Activated effector memory CD4-positive, alpha-beta T cell treated with anti-CD3 and anti-CD28 coated beads, Interleukin-2, amount 50 U/mL, for 16 hours (primary cell): ENCODE measurements at regions not wholly inside any gene's neighbourhood (a gene's known extent, or its start where the extent isn't known, plus 50 kb on each side); places are given as distances from the start of the nearest gene placed in this dataset.

Experiments
- DNase-seq: peaks from one replicate; pipeline ENCODE4 v3.0.0-alpha.2; 2020

DNA sequence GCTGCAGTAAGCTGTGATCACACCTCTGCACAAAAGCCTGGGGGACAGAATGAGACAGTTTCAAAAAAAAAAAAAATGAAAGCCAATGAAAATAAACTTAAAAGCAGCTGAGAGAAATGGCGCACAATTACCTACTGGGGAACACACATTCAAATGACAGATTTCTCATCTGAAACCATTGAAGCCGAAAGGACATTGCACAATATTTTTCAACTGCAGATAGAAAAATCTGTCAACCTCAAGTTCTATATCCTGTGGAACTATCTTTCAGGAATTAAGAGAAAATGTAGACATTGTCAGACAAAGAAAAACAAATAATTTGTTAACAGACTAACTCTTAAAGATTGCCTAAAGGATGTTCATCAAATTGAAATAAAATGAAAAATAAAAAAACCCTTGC is 442.8 kb downstream of the MATN1 start:
- no peak for DNase-seq

DNA sequence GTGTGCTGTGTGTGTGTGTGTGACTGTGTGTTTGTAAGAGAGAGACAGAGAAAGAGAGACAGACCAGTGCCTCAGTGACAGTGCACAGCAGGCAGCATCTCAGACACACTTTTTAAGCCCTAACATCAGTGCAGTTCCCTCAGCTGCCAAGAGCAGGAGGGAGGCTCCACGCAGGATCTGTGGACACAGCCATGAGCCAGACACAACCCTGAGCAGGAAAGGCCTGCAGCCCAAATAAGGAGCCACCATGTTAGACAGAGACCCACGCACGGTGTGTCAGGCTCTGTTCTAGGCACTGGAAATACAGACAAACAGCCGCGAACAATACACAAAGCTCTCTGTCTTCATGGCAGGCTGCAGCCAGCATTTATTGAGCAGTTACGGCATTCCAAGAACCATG is 445.5 kb downstream of the MATN1 start:
- DNase-seq: no peak

DNA sequence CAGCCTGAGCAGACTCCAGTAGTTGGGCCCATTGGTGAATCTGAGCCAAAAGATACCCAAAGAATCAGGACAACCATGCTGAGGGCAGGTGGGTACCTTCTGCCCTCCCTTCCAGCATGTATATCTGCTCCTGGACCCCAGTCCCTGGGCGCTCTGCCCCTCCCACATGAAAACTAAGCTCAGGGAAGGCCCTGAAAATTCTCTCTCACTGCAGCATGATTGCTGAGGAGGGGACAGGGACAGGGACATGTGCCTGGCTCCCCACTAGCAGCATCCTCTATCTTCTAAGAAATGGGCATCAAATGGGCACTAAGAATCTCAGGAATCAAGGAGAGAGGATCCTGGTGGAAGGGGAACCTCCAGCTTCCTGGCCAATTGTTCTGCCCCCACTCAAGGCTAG is 446.0 kb downstream of the MATN1 start:
- no peak for DNase-seq

DNA sequence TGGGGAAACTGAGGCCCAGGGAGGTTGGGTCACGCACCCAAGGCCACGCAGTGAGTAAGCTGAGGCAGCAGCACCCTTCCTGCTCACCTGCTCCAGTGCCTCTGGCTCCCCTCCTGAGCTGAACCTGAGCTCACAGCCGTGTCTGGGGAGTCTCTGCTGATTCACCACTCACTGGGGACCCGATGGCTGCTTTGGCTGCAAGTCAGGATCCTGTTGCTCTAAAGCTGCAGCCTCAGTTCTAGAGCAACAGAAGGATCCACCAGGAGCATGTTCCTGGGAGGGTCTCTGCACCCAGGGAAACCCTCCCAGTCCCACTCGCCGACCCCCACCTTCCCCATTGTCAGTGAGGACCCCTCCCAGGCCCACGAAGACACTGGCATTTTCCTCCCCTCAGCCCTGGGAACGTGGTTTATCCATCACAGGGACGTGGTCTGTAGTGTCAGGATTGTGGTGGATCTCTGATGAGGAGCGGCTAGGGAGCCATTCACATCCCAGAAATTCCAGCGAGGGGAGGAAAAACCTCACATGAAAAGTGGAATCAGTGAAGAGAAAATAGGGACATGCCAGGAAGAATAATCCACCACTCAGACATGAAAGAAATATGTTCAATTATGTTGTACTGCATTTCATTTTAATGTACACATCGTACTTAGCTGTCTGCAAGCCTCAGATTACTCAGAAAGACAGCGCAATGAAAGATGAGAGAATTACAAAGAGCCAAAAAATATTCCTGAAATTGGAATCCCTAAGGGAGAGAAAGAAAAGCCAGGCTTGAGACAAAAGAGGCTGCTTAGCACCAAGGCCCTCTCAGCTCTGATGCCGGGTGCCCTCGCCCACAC is 447.2 kb downstream of the MATN1 start:
- no peak for DNase-seq

GRCh38 chr1:30274976-30275621 is 448.3 kb downstream of the MATN1 start:
- DNase-seq: no peak

DNA sequence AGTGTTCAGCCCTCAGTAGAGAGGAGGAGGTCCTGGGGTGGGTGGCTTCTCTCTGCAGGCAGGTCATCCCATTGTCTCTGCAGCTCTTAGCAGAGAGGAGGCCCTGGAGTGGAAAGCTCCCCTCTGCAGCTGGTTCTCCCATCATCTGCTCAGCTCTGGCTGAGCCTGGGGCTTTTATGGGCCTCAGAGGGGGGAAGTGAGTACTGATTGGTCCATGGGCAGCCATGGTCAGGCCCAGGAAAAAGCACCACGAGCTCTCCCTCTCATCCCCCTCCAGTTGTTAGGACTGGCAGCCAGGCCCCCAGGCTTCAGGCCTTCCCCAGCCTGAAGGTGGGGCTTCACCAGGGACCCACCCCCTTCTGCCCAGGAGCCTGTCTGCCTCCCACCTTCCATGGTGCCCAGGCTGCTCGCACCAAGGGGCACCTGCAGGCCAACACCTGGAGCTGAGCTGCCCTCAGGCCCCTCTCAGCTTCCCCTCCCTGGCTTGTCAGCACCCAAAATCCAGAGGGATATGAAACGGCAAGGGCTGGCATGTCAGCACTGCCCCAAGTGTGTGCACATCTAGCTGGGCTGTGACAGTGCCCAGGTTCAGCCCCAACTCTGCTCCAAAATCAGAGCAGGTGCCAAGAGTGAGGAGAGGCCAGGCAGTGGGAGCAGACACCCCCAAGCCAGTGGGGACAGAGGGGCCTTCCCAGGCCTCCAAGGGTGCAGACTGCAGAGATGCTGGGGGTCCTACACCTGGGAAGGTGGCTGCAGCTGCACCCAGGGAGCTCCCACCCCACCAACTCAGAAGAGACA is 449.0 kb downstream of the MATN1 start:
- no peak for DNase-seq

DNA sequence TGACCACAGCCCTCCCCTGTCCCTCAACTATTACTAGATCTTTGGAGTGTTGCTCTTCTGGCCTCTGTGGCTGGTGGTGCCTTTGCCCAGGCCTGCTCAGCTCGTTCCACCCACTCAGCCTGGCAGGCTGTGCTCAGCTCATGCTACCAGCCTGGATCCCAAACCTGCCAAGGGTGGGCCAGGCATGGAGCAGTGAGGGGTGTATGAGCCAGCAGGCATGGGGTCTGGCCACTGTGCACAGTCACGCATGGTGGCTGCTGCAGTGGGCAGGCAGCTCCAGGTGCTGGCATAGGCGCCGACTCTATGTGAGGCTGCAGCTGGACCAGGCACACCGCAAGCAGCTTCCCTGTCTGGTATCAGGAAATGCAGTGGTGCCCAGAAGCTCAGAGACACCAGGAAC is 449.9 kb downstream of the MATN1 start:
- DNase-seq: no peak

DNA sequence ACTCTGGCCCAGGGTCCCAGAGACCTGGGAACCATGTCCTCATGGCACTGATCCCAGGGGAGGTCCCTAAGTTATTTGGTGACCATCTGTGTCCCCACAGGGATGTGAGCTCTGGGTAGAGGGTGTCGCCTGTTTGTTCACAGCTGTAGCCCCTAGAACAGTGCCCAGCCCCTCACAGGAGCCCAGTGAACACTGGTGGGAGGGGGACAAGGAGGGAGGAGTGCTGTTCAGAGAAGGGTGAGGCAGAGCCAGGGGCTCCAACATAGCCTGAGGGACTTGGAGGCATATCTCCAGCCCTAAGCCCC is 450.4 kb downstream of the MATN1 start:
- DNase-seq: no peak

DNA sequence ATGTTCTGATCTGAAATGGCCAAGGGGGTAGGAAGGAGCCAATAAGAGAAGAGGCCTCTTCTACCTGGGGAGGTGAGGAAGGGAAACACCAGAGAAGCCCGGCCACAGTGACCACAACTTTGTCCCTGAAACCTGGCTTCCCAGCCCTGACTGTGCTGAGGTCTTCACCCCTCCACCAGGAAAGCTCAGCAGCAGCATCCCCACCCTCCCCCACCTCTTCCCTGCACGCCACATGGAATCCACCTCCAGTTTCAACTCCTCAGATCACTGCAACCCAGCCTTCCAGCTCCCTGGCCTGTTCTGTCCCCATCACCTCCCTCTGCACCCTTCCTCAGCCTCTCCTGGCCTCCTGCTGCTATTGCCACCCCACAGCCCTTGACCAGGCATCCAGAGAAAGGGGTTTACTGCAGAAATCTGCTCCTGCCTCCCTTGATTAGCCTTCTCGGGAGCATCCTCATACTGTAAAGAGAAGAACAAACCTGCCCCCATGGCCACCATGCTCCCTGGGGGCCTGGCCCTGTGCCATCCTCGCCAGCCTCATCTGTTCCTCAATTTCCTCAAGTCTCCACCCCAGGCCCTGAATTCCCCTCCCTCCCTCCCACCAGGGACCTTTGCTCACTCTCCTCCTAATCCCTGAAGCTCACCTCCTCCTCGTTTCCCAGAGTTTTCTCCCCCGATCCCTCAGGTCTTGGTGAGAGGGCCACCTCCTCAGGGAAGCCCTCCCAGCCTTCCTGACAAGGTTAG is 450.9 kb downstream of the MATN1 start:
- no peak for DNase-seq

- DNase-seq: no peak
These were observed 451.7 kb downstream of the MATN1 start for GRCh38 chr1:30271401-30272276.

GRCh38 chr1:30270461-30270860 is 452.9 kb downstream of the MATN1 start:
- no peak for DNase-seq

DNA sequence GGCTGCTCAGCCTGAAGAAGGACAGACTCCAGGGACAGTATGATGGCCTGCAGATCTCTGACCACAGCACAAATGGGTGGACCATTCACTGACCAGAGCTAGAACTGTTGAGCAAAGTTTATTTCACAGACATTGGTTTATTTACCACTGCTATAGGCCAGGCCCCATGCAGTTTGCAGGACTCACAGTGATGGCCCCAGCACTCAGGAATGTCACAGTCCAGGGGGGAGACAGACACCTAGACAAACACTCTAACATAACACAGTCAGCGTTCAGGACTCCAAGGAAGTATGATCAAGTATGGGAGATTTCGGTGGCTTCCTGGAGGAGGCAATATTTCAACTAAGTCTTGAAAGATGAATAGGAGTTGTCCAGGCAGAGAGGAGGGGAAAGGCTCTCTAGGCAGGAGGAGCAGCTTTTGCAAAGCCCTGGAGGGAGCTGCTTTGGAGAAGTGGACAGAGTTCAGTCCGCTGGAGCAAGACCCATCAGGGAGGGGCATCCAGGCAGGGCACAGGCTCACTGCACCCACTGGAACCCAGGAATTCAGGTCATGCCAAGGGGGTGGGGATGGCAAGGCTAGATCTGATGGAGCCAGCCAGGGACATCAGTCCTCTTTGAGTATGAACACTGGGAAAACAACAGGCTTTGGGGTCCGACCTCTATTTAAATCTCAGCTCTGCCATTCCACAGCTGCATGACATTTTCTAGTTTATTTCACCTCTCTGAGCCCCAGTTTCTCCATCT is 454.3 kb downstream of the MATN1 start:
- no peak for DNase-seq

DNA sequence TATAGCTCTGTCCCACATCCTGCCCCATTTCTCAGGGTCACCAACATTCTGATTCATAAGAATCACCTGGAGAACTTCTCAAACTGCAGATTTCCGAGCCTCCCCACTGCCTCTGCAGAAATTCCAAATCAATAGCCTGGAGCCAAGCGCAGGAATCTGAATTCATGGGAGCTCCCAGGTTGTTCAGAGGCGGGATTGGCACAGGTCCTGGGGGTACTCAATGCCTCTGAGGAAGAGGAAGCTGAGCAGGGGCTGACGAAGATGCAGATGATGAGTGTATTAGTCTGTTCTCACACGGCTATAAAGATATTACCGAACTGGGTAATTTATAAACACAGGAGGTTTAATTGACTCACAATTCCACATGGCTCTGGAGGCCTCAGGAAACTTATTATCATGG is 455.5 kb downstream of the MATN1 start:
- DNase-seq: no peak

DNA sequence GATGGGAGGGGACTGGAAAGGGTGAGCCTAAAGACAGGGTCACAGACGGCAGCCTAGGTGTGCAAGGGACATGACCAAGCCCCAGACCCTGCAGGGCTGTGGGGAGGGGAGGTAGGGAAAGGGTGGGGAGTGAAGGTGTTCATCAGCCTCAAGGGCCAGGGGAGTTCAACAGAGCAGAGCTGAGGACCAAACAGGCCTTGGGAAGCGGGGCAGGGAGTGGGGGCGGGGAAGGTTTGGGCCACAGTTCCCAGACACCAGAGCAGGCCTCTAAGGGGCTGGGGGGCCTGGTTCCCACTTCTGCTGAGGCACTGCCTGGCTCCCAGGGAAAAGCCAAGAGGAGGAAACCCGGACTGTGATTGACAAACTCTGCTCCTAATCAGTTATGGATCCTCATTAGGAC is 456.3 kb downstream of the MATN1 start:
- DNase-seq: no peak

GRCh38 chr1:30265127-30266070 is 458.0 kb downstream of the MATN1 start:
- no peak for DNase-seq

DNA sequence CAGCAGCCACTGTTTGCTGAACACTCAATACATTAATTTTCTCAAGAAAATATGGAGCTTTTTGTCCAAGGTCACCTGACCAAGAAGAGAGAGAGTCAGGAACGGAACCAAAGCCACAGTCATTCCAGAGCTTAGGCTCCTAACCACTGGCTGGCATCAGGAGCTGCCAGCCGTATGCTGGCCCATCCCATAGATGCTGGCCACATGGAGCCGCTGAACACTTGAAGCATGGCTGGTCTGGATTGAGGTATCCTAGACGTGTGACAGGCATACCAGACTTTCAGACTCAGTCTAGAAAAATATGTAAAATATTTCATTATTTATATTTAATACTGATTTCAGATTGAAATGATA is 458.7 kb downstream of the MATN1 start:
- DNase-seq: no peak

DNA sequence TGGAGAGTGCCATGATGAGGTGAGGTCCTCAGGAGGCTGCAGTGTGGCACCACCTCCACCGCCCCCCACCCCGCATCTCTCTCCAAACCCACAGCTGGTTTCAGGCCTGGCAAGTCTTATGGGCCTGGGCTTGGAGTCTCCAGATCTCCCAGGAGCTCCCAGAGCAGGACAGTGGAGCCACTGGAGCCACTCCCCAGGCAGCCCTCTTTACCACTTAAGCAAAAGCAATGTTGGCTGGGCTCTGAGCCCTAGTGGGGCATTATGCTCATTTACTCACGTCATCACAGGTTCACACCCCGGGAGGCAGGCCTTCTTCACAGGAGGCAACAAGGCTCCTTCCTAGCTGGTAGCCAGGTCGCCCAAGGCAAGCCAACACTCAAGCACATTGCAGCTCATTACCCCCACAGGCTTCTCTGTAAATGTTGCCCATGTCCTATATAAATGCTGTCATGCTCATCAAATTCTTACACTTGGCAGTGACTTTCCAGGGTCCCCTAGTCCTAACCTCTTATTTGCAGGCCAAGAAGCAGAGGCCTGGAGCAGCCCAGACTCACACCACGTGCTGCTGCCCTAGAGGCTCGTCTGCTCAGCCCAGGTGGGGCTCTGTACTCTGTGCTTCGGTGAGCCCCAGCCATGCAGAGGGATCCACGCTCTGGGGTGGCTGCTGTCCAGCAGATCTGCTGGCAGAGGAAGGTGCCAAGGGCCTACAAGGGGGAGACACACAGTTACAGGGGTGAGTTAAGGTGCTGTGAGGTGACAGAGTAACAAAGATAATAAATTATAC is 459.3 kb downstream of the MATN1 start:
- no peak for DNase-seq

DNA sequence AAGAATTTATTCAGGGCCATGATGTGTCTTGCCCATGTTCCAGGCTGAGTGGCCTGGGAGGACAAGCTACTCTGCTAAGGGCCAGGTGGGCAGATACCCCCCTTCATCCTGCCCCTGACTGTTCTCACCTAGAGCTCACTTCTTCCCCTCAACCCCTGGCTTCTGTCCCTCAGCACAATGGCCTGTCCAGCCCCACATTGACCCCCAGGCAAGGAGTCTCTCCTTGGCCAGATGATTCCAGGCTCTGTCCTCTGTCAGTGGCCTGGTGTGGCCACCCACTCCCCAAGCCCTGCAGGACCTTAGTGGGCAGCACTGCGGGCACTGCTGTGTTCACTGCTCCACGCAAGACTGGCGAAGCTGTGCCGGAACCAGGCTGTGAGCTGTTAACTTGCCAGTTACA is 460.0 kb downstream of the MATN1 start:
- DNase-seq: no peak

GRCh38 chr1:30262158-30262557 is 461.2 kb downstream of the MATN1 start:
- no peak for DNase-seq

DNA sequence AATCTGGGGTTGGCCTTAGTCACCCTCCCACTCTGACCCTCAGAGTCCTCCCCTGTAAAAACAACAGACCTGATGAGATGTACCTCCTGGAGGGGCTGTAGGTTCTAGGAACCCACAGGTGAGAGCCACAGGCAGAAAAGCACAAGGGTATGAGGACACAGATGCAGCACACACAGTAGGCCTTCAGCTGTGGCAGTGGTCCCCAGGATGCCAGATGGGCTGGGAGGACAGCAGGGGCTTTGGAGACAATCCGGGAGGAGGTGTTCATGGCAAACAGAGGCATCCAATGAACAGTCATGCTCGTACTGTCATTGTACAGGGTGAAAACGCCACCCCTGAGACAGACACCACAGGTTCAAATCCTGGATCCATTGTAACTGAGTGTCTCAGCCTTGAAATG is 463.1 kb downstream of the MATN1 start:
- DNase-seq: no peak
